Prostate gland (tissue), 2 donors: ENCODE measurements at regions not wholly inside any gene's neighbourhood (a gene's known extent, or its start where the extent isn't known, plus 50 kb on each side); places are given as distances from the start of the nearest gene placed in this dataset.

ENCODE experiments used
- CTCF ChIP-seq, 4 experiments: fragments of 200-600 bp in 2 of 4; fragments of 450-650 bp in 2 of 4; sonication (generic) in 2 of 4; IDR thresholded peaks; 1 replicate in 3 of 4; 2 replicates in 1 of 4; pipeline ENCODE4 v1.5.1; 2016 to 2019; ENCODE audit warnings: antibody characterized with exemption in 4 of 4, mild to moderate bottlenecking in 2 of 4, moderate library complexity in 2 of 4
- POLR2A ChIP-seq: fragments of 450-650 bp; IDR thresholded peaks from one replicate; pipeline ENCODE4 v1.6.1; 2016; ENCODE audit warnings: antibody characterized with exemption, mild to moderate bottlenecking

GRCh38 chr9:91100878-91101450 lies 260.8 kb downstream of the AUH start:
- no peak for TF ChIP-seq CTCF (IDR thresholded peaks at IDR 0.05)
- no peak for TF ChIP-seq POLR2A
